ENCODE measurements at regions not wholly inside any gene's neighbourhood (a gene's known extent, or its start where the extent isn't known, plus 50 kb on each side); places are given as distances from the start of the nearest gene placed in this dataset.

DNA sequence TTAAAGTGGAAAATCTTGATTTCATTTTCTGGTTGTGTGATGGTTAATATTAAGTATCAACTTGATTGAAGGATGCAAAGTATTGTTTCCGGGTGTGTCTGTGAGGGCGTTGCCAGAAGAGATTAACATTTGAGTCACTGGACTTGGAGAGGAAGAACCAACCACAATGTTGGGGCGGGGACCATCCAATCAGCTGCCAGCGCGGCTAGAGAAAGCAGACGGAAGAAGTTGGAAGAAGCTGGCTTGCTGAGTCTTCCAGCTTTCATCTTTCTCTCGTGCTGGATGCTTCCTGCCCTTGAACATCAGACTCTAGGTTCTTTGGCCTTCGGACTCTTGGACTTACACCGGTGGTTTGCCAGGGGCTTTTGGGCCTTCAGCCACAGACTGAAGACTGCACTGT lies 832.6 kb upstream of the TMPRSS15 start:
- in situ Hi-C loops (cut with HindIII; ENCODE audit: low pct_unique_long_range_greater_than_20kb, low sequenced_read_pairs), result no loop called here

DNA sequence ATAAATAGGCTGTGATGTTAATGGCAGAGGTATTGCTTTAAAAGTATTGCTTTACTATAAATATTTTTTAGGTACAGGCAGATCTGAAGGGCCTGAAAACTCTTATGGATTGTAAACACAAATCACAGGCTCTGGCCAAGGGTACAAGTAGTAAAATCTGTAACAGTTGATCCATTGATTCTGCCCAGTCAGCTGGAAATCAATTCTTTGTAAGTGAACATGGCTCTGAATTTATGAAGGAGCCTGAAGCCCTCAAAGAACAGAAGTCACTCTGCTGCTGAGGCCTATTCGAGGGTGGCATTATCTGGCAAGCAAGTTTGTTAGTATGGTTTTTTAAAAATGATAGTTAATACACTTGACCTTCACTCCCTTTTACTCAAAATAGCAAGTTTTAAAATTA lies 834.0 kb upstream of the TMPRSS15 start:
- in situ Hi-C loops (cut with HindIII; ENCODE audit: low pct_unique_long_range_greater_than_20kb, low sequenced_read_pairs), result no loop called here
- Histone ChIP-seq H3K36me3 (ENCODE audit: control insufficient read depth, insufficient read depth, low read length) (no peaks in the 10 kb centered on the region), H3K27me3 (ENCODE audit: control insufficient read depth, insufficient read depth, low read length) (no peaks in the 10 kb centered on the region), H3K4me3 (ENCODE audit: low read depth in 2 of 2, low read length in 2 of 2) (no peak overlapping the region), H3K9me3 (ENCODE audit: control insufficient read depth, insufficient read depth, low read depth, low read length) (no peaks in the 10 kb centered on the region), H3K4me1 (ENCODE audit: control insufficient read depth, insufficient read depth, low read length) (no peaks in the 10 kb centered on the region), H3K27ac (ENCODE audit: low read length) (no peak overlapping the region)
- intact Hi-C loops (cut with micrococcal nuclease; ENCODE audit: unreplicated experiment), result no loop called here
- DNase-seq (ENCODE audit: low read depth, low spot score) (no peak), ATAC-seq (no peak)
- ChIA-PET CTCF (no interaction called here), POLR2A (no interaction called here)
- no TSS peak for BruUV-seq (replicated peaks)
- TF ChIP-seq, protein P1, sequence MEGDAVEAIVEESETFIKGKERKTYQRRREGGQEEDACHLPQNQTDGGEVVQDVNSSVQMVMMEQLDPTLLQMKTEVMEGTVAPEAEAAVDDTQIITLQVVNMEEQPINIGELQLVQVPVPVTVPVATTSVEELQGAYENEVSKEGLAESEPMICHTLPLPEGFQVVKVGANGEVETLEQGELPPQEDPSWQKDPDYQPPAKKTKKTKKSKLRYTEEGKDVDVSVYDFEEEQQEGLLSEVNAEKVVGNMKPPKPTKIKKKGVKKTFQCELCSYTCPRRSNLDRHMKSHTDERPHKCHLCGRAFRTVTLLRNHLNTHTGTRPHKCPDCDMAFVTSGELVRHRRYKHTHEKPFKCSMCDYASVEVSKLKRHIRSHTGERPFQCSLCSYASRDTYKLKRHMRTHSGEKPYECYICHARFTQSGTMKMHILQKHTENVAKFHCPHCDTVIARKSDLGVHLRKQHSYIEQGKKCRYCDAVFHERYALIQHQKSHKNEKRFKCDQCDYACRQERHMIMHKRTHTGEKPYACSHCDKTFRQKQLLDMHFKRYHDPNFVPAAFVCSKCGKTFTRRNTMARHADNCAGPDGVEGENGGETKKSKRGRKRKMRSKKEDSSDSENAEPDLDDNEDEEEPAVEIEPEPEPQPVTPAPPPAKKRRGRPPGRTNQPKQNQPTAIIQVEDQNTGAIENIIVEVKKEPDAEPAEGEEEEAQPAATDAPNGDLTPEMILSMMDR (IDR thresholded peaks at IDR 0.05), result no peak
- TF ChIP-seq POLR2AphosphoS5 (IDR thresholded peaks at IDR 0.05; ENCODE audit: low read depth, low read length), result no peak
- TF ChIP-seq TCF7L2 (IDR thresholded peaks at IDR 0.05; ENCODE audit: low read depth, low read length), result no peak
- no peak for TF ChIP-seq REST (IDR thresholded peaks at IDR 0.05; ENCODE audit: insufficient read depth in 1 of 2, low read depth in 2 of 2, low read length in 1 of 2)
- no peak for TF ChIP-seq SIN3A (IDR thresholded peaks at IDR 0.05; ENCODE audit: borderline replicate concordance, insufficient read depth, low read depth, low read length)

More for the DNA sequence above, 832.6 kb upstream of the TMPRSS15 start:
- Histone ChIP-seq H3K9me3 (ENCODE audit: control insufficient read depth, insufficient read depth, low read depth, low read length) (no peaks in the 10 kb centered on the region), H3K4me3 (ENCODE audit: low read depth in 2 of 2, low read length in 2 of 2) (no peak overlapping the region), H3K4me1 (ENCODE audit: control insufficient read depth, insufficient read depth, low read length) (no peaks in the 10 kb centered on the region), H3K27ac (ENCODE audit: low read length) (no peak overlapping the region), H3K27me3 (ENCODE audit: control insufficient read depth, insufficient read depth, low read length) (no peaks in the 10 kb centered on the region), H3K36me3 (ENCODE audit: control insufficient read depth, insufficient read depth, low read length) (no peaks in the 10 kb centered on the region)
- BruUV-seq (replicated peaks), result no TSS peak
- ATAC-seq, result no peak
- no peak for DNase-seq (ENCODE audit: low read depth, low spot score)
- POLR2A ChIA-PET, result no interaction called here
- intact Hi-C loops (cut with micrococcal nuclease; ENCODE audit: unreplicated experiment), result no loop called here
- CTCF ChIA-PET, result no interaction called here
- no peak for TF ChIP-seq SIN3A (IDR thresholded peaks at IDR 0.05; ENCODE audit: borderline replicate concordance, insufficient read depth, low read depth, low read length)
- no peak for TF ChIP-seq TCF7L2 (IDR thresholded peaks at IDR 0.05; ENCODE audit: low read depth, low read length)
- no peak for TF ChIP-seq REST (IDR thresholded peaks at IDR 0.05; ENCODE audit: insufficient read depth in 1 of 2, low read depth in 2 of 2, low read length in 1 of 2)
- TF ChIP-seq, protein P1 (IDR thresholded peaks at IDR 0.05), result no peak
- no peak for TF ChIP-seq POLR2AphosphoS5 (IDR thresholded peaks at IDR 0.05; ENCODE audit: low read depth, low read length)
